HCT116 (cell line): ENCODE measurements at regions not wholly inside any gene's neighbourhood (a gene's known extent, or its start where the extent isn't known, plus 50 kb on each side); places are given as distances from the start of the nearest gene placed in this dataset.

Experiments used
- CEBPB ChIP-seq: IDR thresholded peaks from 2 replicates; pipeline ENCODE4 v1.6.1; 2012; ENCODE audit warnings: low read depth
- CTCF ChIP-seq, 3 experiments: fragments of 200-600 bp in 1 of 3; sonication (generic) in 1 of 3; IDR thresholded peaks in 2 of 3; conservative IDR thresholded peaks in 1 of 3; 2 replicates each; pipeline ENCODE4 v1.5.1; 2012 to 2017; ENCODE audit warnings: low read depth in 2 of 3, low read length in 2 of 3, antibody characterized with exemption in 1 of 3, borderline replicate concordance in 1 of 3, control low read depth in 1 of 3, mild to moderate bottlenecking in 1 of 3, mixed read lengths in 1 of 3, mixed run types in 1 of 3, moderate library complexity in 1 of 3; ENCODE audit not compliant: insufficient read depth in 1 of 3
- EGR1 ChIP-seq: IDR thresholded peaks from 2 replicates; pipeline ENCODE4 v1.6.1; 2012; ENCODE audit warnings: low read depth
- EZH2 ChIP-seq: fragments of 200-600 bp; sonication (generic); IDR thresholded peaks from 2 replicates; pipeline ENCODE4 v1.6.1; 2017; ENCODE audit warnings: antibody characterized with exemption, mixed run types
- JUND ChIP-seq: IDR thresholded peaks from 2 replicates; pipeline ENCODE4 v1.6.1; 2012
- MAX ChIP-seq: IDR thresholded peaks from 2 replicates; pipeline ENCODE4 v1.6.1; 2012
- POLR2A ChIP-seq: IDR thresholded peaks from 2 replicates; pipeline ENCODE4 v1.7.0; 2011; ENCODE audit warnings: borderline replicate concordance; ENCODE audit not compliant: insufficient read depth, insufficient read length; ENCODE audit errors: extremely low read depth
- POLR2AphosphoS5 ChIP-seq: IDR thresholded peaks from 2 replicates; pipeline ENCODE4 v1.6.1; 2011; ENCODE audit warnings: mild to moderate bottlenecking, low read depth, low read length, moderate library complexity
- RAD21 ChIP-seq: IDR thresholded peaks from 2 replicates; pipeline ENCODE4 v1.6.1; 2012; ENCODE audit warnings: low read depth, mild to moderate bottlenecking
- SIN3A ChIP-seq: IDR thresholded peaks from 2 replicates; pipeline ENCODE4 v1.6.1; 2012; ENCODE audit warnings: low read depth
- SP1 ChIP-seq: IDR thresholded peaks from 2 replicates; pipeline ENCODE4 v1.6.1; 2012; ENCODE audit warnings: low read depth
- SRF ChIP-seq: IDR thresholded peaks from 2 replicates; pipeline ENCODE4 v1.6.1; 2012; ENCODE audit warnings: low read depth
- YY1 ChIP-seq: IDR thresholded peaks from 2 replicates; pipeline ENCODE4 v1.6.1; 2011; ENCODE audit warnings: low read length, low read depth, moderate library complexity, mild to moderate bottlenecking; ENCODE audit not compliant: insufficient replicate concordance; ENCODE audit errors: extremely low read depth

GRCh38 chr11:110035357-110035756, 57.8 kb upstream of the ZC3H12C start:
- TF ChIP-seq POLR2A = no peak
- no peak for TF ChIP-seq POLR2AphosphoS5
- TF ChIP-seq CTCF (IDR thresholded peaks at IDR 0.05 in 2 of 3, conservative IDR thresholded peaks at IDR 0.05 in 1 of 3; ENCODE audit: borderline replicate concordance in 1 of 3, insufficient read depth in 1 of 3, low read depth in 2 of 3, low read length in 2 of 3) = no peak
- no peak for TF ChIP-seq SRF
- no peak for TF ChIP-seq MAX
- no peak for TF ChIP-seq EGR1
- no peak for TF ChIP-seq JUND
- no peak for TF ChIP-seq YY1
- TF ChIP-seq RAD21 = no peak
- no peak for TF ChIP-seq SIN3A
- no peak for TF ChIP-seq EZH2
- no peak for TF ChIP-seq SP1
- TF ChIP-seq CEBPB = peak; percentile 41; the same call in 1 of the 2 replicates
